Type B pancreatic cell (in vitro differentiated cells): ENCODE measurements at regions not wholly inside any gene's neighbourhood (a gene's known extent, or its start where the extent isn't known, plus 50 kb on each side); places are given as distances from the start of the nearest gene placed in this dataset.
"Not testable (repeated sequence)": the region's sequence is repeated elsewhere in the genome, so short reads cannot be mapped to it uniquely, and the experiment has no call there.

ENCODE experiments used
- DNase-seq: peaks from one replicate; pipeline ENCODE4 v3.0.0; 2021; ENCODE audit warnings: mixed read lengths; ENCODE audit not compliant: unreplicated experiment; ENCODE audit errors: extremely low spot score
- H3K27ac Mint-ChIP-seq: 2 replicates; pipeline ENCODE4 v1.8.0; 2021; ENCODE audit warnings: mild to moderate bottlenecking, mixed read lengths
- H3K27me3 Mint-ChIP-seq: 2 replicates; pipeline ENCODE4 v1.8.0; 2021; ENCODE audit warnings: mixed read lengths
- H3K36me3 Mint-ChIP-seq: 2 replicates; pipeline ENCODE4 v1.8.0; 2021; ENCODE audit warnings: mixed read lengths
- H3K4me1 Mint-ChIP-seq: one replicate; pipeline ENCODE4 v1.8.0; 2021; ENCODE audit warnings: mixed read lengths; ENCODE audit not compliant: unreplicated experiment
- H3K4me3 Mint-ChIP-seq: 2 replicates; pipeline ENCODE4 v1.8.0; 2021; ENCODE audit warnings: mild to moderate bottlenecking, mixed read lengths
- H3K9me3 Mint-ChIP-seq: 2 replicates; pipeline ENCODE4 v1.8.0; 2021; ENCODE audit warnings: mixed read lengths
- CTCF ChIP-seq: fragments of 200-600 bp; sonication (generic); conservative IDR thresholded peaks from 2 replicates; pipeline ENCODE4 v1.5.0; 2021; ENCODE audit warnings: antibody characterized with exemption, mild to moderate bottlenecking

GRCh38 chr18:56283316-56283715 is 355.1 kb downstream of the TXNL1 start:
- Mint-ChIP-seq H3K4me1 (no peaks in the 10 kb centered on the region), H3K4me3 (no peak overlapping the region), H3K36me3 (no peaks in the 10 kb centered on the region), H3K27me3 (peaks cover 15% of the 10 kb centered on the region), H3K27ac (no peak overlapping the region), H3K9me3 (no peaks in the 10 kb centered on the region)
- no peak for TF ChIP-seq CTCF
- no peak for DNase-seq

GRCh38 chr18:56282234-56283104 is 355.9 kb downstream of the TXNL1 start:
- Mint-ChIP-seq H3K4me1 (no peaks in the 10 kb centered on the region), H3K4me3 (no peak overlapping the region), H3K9me3 (no peaks in the 10 kb centered on the region), H3K36me3 (no peaks in the 10 kb centered on the region), H3K27ac (no peak overlapping the region), H3K27me3 (peaks cover 17% of the 10 kb centered on the region)
- TF ChIP-seq CTCF: no peak
- no peak for DNase-seq

GRCh38 chr18:56279816-56280215 is 358.6 kb downstream of the TXNL1 start:
- H3K4me1 Mint-ChIP-seq, H3K9me3 Mint-ChIP-seq, H3K27ac Mint-ChIP-seq, H3K4me3 Mint-ChIP-seq, H3K36me3 Mint-ChIP-seq, DNase-seq: not testable (repeated sequence)
- H3K27me3 Mint-ChIP-seq: peaks cover 13% of the 10 kb centered on the region

GRCh38 chr18:56278421-56279003 is 359.9 kb downstream of the TXNL1 start:
- DNase-seq: no peak
- Mint-ChIP-seq H3K36me3 (no peaks in the 10 kb centered on the region), H3K9me3 (peaks cover 4% of the 10 kb centered on the region), H3K4me1 (no peaks in the 10 kb centered on the region), H3K27ac (no peak overlapping the region), H3K4me3 (no peak overlapping the region), H3K27me3 (peaks cover 15% of the 10 kb centered on the region)
- no peak for TF ChIP-seq CTCF

GRCh38 chr18:56276466-56276865 is 361.9 kb downstream of the TXNL1 start:
- Mint-ChIP-seq H3K4me1 (no peaks in the 10 kb centered on the region), H3K36me3 (no peaks in the 10 kb centered on the region), H3K27me3 (peaks cover 17% of the 10 kb centered on the region), H3K27ac (no peak overlapping the region), H3K4me3 (no peak overlapping the region), H3K9me3 (peaks cover 11% of the 10 kb centered on the region)
- no peak for TF ChIP-seq CTCF
- no peak for DNase-seq

- no peak for DNase-seq
- Mint-ChIP-seq H3K4me1 (no peaks in the 10 kb centered on the region), H3K36me3 (no peaks in the 10 kb centered on the region), H3K27ac (no peak overlapping the region), H3K27me3 (peaks cover 20% of the 10 kb centered on the region), H3K9me3 (peaks cover 16% of the 10 kb centered on the region), H3K4me3 (no peak overlapping the region)
- no peak for TF ChIP-seq CTCF
These were observed 364.7 kb downstream of the TXNL1 start for GRCh38 chr18:56273541-56274219.
